HL-60 (cell line): ENCODE measurements at regions not wholly inside any gene's neighbourhood (a gene's known extent, or its start where the extent isn't known, plus 50 kb on each side); places are given as distances from the start of the nearest gene placed in this dataset.
"Not testable (repeated sequence)": the region's sequence is repeated elsewhere in the genome, so short reads cannot be mapped to it uniquely, and the experiment has no call there.

Experiments used
- DNase-seq, 2 experiments: peaks; one replicate each; pipeline ENCODE4 v3.0.0-alpha.2; 2010 to 2020; ENCODE audit warnings: low read depth in 1 of 2, low spot score in 1 of 2
- H3K27ac ChIP-seq: fragments of 250-450 bp; sonication (Bioruptor Pico); replicated peaks from 2 replicates; pipeline ENCODE4 v1.5.1; 2020; ENCODE audit warnings: mild to moderate bottlenecking, moderate library complexity
- H3K27me3 ChIP-seq: fragments of 250-450 bp; sonication (Bioruptor Pico); 2 replicates; pipeline ENCODE4 v1.5.1; 2021; ENCODE audit warnings: mild to moderate bottlenecking, moderate library complexity; ENCODE audit not compliant: insufficient read depth, poor library complexity, severe bottlenecking
- H3K4me3 ChIP-seq: replicated peaks from 2 replicates; pipeline ENCODE4 v1.5.1; 2011; ENCODE audit warnings: mild to moderate bottlenecking, control low read depth, low read length; ENCODE audit not compliant: insufficient read depth
- CTCF ChIP-seq: IDR thresholded peaks from one replicate; pipeline ENCODE4 v1.5.1; 2011; ENCODE audit warnings: low read length, control low read depth, inconsistent platforms; ENCODE audit not compliant: insufficient read depth
- GABPA ChIP-seq: IDR thresholded peaks from 2 replicates; pipeline ENCODE4 v1.6.1; 2012; ENCODE audit warnings: low read depth
- POLR2AphosphoS5 ChIP-seq: IDR thresholded peaks from 2 replicates; pipeline ENCODE4 v1.6.1; 2012; ENCODE audit warnings: low read depth
- SPI1 ChIP-seq: IDR thresholded peaks from 2 replicates; pipeline ENCODE4 v1.6.1; 2012; ENCODE audit warnings: low read depth, mild to moderate bottlenecking, borderline replicate concordance
- TF ChIP-seq, protein P1 (sequence below): IDR thresholded peaks from 2 replicates; pipeline ENCODE4 v1.6.1; 2012; ENCODE audit warnings: low read depth; ENCODE audit not compliant: insufficient replicate concordance

DNA sequence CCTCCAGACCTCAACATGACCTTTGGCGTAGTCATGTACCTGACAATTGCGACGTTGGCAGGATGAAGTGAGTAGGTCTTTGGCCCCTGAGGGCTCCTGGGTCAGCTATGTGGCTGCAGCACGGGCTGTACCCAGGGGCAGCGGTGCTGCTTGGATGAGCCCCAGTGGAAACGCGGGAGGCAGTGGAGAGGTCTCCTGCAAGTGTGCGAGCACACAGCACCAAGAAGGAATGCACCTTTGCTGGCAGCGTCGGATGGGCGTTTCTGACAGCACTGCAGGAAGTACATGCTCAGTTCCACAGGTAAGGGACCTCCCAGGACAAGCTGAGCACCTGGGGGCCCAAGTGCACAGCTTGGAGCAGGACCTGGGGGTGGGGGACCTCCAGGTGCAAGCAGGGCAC lies 67.4 kb upstream of the UNC13C start:
- no peaks in the 10 kb centered on the region for H3K27me3 ChIP-seq
- TF ChIP-seq POLR2AphosphoS5 (no peak), GABPA (no peak), CTCF (no peak), SPI1 (no peak)
- TF ChIP-seq, protein P1, sequence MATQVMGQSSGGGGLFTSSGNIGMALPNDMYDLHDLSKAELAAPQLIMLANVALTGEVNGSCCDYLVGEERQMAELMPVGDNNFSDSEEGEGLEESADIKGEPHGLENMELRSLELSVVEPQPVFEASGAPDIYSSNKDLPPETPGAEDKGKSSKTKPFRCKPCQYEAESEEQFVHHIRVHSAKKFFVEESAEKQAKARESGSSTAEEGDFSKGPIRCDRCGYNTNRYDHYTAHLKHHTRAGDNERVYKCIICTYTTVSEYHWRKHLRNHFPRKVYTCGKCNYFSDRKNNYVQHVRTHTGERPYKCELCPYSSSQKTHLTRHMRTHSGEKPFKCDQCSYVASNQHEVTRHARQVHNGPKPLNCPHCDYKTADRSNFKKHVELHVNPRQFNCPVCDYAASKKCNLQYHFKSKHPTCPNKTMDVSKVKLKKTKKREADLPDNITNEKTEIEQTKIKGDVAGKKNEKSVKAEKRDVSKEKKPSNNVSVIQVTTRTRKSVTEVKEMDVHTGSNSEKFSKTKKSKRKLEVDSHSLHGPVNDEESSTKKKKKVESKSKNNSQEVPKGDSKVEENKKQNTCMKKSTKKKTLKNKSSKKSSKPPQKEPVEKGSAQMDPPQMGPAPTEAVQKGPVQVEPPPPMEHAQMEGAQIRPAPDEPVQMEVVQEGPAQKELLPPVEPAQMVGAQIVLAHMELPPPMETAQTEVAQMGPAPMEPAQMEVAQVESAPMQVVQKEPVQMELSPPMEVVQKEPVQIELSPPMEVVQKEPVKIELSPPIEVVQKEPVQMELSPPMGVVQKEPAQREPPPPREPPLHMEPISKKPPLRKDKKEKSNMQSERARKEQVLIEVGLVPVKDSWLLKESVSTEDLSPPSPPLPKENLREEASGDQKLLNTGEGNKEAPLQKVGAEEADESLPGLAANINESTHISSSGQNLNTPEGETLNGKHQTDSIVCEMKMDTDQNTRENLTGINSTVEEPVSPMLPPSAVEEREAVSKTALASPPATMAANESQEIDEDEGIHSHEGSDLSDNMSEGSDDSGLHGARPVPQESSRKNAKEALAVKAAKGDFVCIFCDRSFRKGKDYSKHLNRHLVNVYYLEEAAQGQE = no peak

DNA sequence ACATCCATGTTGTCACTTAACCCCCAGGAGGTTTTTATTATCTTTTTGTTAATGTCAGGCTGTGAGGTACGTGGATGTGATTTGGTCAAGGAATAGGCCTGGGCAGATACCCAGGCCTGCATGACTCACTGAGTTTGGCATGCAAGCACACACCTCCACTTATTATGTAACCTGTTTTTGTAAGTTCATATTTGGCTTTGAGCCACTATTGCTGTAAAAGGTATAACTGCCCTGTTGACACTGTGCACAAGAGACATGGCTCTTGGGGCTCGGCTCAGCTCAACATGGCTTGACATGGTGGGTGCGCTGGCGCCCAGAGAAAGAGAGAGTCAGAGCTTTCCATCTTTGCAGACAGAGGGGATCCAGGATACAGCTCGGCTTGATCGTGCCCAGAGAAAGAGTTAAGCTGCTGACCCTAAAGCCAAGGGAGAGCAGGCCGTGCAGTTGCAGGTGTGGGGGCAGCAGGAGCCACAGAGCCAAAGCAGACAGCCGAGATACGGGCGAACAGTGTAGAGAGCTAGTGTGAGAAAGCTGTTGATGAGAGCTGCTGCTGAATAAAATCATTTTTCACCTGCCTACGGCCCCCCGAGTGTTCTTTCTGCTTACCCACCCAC lies 67.9 kb upstream of the UNC13C start:
- no peak for TF ChIP-seq POLR2AphosphoS5
- no peak for TF ChIP-seq SPI1
- no peak for TF ChIP-seq CTCF
- TF ChIP-seq, protein P1 = no peak
- no peak for TF ChIP-seq GABPA
- H3K27ac ChIP-seq = no peak overlapping the region
- no peaks in the 10 kb centered on the region for H3K27me3 ChIP-seq
- DNase-seq = no peak
- no peak overlapping the region for H3K4me3 ChIP-seq

More for the DNA sequence above, 67.4 kb upstream of the UNC13C start:
- no peak for DNase-seq
- H3K4me3 ChIP-seq = no peak overlapping the region
- H3K27ac ChIP-seq = no peak overlapping the region

DNA sequence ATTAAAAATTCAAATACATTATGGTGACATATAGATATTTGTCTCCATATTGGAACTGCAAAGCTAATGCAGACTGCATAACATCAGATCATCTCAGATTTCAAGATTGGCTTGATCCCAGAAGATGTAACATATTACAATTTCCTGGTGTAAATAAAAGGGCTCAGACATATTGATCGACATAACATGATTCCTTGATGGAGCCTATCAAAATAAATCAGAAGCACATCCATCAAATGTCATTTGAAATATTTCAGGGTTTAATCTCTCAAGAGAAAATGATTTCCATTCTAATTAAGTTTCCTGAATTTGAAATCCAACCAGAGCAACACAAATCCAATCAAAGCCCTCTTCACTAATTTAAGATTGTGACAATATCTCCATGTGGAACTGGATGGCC lies 75.1 kb upstream of the UNC13C start:
- DNase-seq = no peak
- H3K27ac ChIP-seq = no peak overlapping the region
- no peak overlapping the region for H3K4me3 ChIP-seq
- no peaks in the 10 kb centered on the region for H3K27me3 ChIP-seq
- TF ChIP-seq POLR2AphosphoS5 (no peak), SPI1 (no peak), CTCF (no peak), GABPA (no peak)
- TF ChIP-seq, protein P1 = no peak

DNA sequence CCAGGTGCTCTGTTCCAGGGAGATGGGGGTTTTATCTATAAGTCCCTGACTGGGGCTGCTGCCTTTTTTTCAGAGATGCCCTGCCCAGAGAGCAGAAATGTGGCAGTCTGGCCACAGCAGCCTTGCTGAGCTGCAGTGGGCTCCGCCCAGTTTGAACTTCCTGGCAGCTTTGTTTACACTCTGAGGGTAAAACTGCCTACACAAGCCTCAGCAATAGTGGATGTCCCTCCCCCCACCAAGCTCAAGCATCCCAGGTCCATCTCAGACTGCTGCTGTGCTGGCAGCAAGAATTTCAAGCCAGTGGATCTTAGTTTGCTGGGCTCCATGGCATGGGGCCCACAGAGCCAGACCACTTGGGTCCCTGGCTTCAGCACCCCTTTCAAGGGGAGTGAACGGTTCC lies 84.8 kb upstream of the UNC13C start:
- DNase-seq, H3K4me3 ChIP-seq, H3K27ac ChIP-seq, H3K27me3 ChIP-seq: not testable (repeated sequence)

DNA sequence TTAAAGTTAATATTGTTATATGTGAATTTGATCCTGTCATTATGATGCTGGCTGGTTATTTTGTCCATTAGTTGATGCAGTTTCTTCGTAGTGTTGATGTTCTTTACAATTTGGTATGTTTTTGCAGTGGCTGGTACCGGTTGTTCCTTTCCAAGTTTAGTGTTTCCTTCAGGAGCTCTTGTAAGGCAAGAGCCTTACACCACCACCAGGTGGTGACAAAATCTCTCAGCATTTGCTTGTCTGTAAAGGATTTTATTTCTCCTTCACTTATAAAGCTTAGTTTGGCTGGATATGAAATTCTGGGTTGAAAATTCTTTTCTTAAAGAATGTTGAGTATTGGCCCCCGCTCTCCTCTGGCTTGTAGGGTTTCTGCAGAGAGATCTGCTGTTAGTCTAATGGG lies 86.4 kb upstream of the UNC13C start:
- not testable (repeated sequence) for H3K4me3 ChIP-seq, DNase-seq, H3K27me3 ChIP-seq, H3K27ac ChIP-seq
